Activated T-helper 1 cell treated with Interleukin-2 at 50 U/mL for 16 hours (primary cell): ENCODE measurements at regions not wholly inside any gene's neighbourhood (a gene's known extent, or its start where the extent isn't known, plus 50 kb on each side); places are given as distances from the start of the nearest gene placed in this dataset.

Experiments
- DNase-seq: peaks from one replicate; pipeline ENCODE4 v3.0.0-alpha.2; 2020; ENCODE audit warnings: low read depth

DNA sequence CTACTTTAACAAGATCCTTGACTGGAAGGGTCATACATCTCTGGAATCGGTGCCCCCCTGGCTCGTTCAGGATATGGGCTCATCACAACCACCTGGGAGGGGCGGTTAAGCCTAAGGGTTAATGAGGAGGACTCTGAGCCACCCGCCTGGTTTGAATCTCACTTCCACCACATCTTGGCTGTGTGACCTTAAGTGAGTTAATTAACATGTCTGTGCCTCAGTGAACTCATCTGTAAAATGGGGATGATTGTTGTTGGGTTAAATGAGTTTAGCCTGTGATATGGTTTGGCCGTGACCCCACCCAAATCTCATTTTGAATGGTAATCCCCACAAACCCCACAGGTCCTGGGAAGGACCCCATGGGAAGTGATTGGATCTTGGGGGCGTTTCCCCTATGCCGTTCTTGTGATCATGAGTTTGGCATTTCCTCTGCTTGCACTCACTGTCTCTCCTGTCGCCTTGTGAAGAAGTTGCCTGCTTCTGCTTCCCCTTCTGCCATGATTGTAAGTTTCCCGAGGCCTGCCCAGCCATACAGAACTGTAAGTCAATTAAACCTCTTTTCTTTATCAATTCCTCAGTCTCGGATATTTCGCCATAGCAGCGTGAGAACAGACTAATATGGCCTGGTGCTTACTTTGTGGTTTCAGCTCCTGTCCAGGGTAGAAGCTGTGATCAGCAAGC lies 214.0 kb upstream of the CIBAR2 start:
- DNase-seq = no peak

DNA sequence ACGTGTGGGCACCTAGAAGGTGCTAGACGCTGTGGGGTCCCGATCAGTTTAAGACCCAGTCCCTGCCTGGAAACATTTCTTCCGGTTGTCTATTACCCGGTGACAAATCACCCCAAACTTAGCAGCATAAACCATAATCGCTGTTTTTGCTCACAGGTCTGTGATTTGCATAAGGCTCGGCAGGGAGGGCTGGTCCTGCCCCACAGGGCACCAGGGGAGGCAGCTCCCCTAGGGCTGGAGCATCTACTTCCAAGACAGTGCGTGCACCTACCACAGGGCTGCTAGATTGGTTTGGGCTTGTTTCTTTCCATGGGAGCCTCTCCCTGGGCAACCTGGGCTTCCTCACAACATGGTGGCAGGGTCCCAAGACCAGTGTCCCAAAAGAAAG lies 214.5 kb upstream of the CIBAR2 start:
- no peak for DNase-seq

DNA sequence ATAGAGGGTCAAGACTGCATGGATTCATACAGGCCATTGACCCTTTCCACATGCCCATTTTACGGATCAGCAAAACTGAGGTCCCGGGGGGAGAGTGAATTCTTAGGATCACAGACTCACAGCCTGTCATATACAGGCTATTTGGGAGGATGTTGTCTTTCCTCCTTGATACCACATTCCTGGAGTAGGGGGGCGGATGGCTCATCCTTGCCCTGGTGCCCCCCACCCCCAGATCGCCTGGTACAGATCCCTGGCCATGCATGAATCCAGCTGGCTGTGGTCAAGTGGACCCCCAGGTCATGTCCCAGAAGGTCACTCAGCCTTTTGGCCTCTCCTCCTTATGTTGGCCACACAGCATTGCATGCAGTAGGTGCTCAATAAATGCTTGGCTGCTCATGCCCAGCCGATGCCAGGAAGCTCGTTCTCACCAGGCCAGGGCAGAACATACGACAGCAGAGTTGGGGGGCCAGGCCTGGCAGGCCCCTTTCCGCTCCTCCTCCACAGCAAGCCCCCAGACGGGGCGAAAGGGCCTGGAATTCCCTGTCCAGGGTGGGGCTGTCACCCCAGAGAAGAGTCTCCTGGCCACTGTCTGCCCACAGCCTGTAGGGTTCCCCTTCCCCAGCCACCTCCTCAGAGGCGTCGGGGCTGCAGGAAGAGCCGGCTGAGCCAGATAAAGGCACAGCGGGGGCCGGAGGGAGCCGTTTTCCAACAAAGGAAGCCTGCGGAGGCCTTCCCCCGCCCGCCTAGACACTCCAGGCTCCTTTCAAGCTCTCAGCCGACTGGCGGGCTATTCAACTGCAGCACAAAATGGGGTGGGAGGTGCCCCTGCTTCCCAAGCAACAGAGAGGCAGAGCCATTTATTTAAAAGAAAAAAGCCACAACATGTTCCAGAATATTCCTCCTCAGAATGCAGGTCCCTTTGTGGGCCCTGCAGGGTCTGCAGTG lies 215.7 kb upstream of the CIBAR2 start:
- no peak for DNase-seq

DNA sequence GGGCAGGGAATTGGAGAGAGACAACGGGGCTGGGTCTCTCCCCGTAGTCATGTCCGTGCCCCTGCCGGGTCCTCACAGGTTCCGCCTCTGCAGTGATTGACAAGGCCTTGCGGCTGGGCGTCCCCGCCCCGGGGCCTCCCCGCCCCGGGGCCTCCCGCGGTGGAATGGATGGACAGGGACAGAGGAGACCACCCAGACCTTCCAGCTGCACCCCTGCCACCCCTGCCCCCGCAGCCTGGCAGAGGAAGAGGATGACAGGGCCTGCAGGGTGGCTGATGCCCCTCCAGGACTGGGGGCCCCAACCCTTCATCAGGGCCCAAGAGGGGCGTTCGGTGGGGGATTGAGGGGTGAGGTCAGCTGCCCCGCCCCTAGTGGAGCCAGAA lies 216.4 kb upstream of the CIBAR2 start:
- DNase-seq = no peak

DNA sequence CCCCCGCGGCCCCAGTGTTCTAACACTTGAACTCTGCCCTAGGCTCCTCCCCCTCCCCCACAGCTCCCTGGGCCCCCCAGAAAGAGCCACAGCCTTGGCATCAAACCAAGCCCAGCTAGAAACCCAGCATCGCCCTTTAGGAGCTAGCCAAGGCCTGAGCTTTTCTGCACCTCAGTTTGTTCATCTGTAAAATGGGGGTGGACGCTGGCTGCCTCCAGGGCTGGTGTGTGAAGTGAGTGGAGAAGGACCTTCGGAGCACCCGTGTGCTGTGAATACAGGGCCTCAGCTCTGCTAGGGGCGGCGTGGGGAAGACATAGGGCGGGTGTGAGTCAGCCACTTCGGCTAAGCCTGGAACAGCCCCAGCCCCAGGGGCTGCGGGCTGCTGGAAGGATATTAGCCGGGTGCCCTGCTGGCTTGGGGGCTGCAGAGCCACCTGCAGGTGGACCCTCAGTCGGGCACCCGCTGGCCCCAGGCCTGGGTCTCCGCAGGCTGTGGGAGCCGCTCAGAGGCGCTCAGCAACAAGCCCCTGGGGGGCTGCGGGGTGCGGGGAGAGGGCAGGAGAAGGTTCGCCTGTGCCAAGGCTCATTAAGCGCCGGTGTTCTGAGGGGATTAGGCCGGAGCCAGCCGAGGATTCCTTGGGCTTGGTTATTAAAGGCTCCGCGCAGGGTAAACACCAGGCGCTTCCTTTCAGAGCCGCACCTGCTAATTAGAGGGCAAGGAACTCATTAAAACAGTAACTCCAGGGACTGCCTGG lies 217.0 kb upstream of the CIBAR2 start:
- DNase-seq = no peak

DNA sequence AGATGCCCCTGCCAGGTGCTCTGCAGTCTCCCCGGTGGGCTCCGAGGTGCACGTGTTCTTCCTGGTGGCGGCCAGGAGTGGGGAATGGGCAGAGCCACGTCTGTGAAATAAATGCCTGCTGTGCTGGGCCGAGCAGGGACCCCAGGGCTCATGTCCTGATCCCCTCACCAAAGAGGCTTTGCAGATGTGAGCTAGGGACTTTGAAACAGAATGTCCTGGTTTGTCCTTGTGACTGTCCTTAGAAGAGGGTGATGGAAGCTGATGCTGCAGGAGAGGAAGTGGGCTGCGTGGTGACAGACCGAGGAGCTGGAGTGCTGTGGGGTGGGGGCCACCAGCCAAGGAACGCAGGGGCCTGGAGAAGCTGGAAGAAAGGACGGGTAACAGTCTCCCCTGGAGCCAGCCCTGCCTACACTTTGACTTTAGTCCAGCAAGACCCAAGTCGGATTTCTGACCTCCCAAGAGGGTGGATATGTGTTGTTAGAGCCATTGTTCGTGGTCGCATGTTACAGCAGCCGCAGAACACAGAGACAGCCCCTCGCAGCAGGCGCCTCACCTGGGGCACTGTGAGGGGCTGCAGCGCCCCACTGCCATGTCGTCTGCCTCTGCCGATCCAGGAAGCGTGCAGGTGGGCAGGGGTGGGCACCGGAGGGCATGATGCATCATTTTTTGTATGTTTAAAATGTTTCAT lies 217.9 kb upstream of the CIBAR2 start:
- DNase-seq = no peak

DNA sequence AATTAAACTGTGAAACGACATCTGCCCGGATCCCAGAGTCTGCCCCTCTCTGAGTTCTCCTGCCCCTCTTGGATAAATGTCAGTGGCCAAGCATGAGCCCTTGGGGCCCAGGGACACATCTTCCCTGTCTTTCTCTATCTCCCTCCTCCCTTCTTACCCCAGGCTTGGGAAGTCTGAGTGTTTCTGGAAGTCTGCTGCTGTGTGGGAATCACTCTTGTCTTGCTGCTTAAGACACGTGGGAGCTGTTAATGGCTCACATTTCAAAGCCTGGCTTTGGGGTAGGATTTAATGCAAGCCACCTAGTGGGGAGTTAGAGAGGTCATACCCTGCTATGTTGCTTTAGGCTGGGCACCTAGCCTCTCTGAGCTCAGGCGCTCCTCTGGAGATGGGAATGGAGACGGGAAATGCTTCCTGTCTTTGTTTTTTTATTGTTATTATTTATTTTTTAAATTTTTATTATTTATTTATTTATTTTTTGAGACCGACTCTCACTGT lies 218.5 kb upstream of the CIBAR2 start:
- DNase-seq = no peak

DNA sequence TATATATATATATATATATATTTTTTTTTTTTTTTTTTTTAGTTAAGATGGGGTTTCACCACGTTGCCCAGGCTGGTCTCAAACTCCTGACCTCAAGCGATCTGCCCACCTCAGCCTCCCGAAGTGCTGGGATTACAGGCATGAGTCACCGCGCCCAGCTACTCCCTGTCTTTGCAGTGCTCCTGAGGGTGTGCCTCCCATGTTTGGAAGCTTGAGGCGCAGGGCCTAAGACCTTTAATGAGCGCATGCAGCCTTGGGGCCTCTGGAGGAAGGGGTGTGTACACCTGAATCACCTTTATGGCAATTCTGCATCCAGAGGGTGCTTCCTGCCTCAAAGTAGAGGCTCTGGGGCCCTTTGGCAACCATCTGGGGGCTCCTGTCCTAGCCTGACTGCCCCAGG lies 219.4 kb upstream of the CIBAR2 start:
- no peak for DNase-seq

DNA sequence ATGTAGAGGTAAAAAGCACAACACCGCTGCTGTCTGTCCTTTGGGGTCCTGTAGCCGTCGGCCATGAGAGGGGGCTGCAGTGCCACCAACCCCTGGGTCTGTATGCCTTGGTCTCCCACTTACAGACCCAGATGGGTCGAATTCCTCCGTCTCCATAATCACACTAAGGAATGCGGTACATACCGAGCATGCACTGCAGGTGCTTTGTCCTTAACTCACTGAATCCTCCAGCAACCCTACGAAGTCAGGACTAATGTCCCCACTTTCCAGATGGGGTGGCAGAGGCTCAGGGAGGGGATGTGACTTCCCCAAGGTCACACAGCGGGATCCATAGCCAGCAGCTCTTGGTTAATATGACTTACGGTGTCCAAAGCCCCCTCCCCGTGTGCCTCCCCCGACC lies 219.9 kb upstream of the CIBAR2 start:
- no peak for DNase-seq

DNA sequence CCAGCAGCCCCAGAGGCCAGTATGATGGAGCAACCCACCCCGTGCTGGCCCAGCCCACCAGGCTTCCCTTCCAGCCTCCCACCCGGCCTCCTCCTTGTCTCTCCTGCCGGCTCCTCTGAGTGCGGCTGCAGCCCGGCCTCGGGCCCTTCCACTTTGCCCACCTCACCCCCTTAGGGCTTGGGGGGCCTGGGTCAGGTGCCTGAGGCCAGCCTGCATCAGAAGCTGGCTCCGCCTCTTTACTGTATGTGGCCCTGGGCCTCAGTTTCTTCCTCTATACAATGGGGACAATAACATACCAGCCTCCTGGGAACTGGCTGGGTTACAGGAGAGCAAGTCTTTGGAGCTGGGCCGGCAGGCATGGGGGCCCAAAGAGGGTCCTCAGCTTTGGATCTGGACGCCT lies 221.1 kb upstream of the CIBAR2 start:
- DNase-seq = no peak

DNA sequence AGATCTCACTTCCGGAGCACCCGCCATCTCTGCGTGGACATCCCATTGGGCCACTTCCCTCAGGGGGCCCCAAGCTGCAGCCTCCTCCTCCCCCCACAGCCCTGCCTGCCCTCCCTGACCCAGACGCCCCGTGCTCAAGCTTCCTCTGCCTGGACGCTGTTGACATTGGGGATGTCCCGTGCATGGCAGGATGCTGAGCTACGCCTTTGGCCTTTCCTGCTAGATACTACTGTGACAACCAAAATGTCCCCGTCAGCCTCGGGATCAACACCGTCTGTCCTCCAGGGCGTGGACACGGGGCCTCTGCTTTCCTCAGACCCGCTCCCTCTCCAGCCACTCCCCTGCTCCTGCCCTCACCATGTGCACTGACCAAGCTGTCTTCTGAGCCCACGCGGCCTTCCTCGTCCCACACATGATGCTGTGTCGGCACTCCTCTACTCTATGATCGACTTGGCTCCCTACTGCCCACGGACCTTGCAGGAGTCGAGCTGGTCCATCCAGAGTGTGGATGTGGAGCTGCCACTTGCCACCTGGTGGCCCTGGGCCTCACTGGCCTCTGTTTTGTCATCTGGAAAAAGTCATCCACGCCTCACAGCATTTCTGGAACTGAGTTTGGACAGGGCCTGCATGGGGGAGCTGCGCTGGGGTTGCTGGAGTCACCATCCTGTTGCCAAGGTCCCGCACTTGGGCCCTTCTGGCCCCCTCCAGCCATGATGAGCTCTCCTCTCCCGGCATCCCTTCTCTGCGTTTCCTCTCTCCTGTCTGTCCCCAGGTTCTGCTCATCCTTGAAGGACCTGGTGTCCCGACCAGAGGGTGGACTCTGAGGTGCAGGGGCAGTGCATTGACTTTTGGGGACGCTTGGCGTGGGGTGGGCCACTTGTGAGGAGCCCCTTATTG lies 221.7 kb upstream of the CIBAR2 start:
- DNase-seq = no peak

DNA sequence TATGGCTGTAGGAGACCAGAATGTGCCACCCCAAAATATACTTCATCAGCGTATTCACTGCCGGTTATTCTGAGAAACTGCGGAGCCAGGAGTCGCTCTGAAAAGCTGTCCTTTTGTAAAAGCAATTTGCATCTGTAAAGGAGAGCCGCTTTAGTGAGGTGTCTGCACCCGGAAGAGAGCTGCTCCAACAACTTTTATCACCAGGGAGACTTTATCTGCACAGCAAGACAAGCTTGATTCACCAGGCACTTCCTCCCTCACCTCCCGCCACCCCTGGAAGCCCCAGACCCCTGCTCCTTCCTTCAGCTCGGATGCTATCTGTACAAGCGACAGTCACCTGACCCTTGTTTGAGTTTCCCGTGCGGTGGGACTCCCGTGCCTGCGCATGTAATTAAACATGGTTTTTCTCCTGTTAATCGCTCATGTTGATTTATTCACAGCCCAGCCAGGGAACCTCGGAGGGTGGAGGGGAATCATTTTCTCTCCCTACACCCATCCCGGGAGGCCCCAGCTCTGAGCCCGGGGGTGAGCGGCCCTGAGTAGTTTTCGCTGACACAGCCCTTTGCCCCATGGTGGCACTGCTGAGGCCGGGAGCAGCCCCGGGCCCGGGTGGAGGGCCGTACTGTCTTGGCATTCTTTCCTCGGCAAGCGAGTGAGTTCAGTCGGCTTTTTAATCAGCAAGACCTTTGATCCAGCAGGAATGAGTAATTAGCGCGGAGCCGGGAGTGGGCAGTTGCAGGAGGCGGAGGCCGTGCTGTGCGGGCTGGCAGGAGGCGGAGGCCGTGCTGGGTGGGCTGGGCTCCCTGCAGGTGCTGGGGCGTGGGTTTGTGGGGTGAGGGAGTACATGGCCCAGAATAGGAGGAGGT lies 222.7 kb upstream of the CIBAR2 start:
- DNase-seq = no peak

DNA sequence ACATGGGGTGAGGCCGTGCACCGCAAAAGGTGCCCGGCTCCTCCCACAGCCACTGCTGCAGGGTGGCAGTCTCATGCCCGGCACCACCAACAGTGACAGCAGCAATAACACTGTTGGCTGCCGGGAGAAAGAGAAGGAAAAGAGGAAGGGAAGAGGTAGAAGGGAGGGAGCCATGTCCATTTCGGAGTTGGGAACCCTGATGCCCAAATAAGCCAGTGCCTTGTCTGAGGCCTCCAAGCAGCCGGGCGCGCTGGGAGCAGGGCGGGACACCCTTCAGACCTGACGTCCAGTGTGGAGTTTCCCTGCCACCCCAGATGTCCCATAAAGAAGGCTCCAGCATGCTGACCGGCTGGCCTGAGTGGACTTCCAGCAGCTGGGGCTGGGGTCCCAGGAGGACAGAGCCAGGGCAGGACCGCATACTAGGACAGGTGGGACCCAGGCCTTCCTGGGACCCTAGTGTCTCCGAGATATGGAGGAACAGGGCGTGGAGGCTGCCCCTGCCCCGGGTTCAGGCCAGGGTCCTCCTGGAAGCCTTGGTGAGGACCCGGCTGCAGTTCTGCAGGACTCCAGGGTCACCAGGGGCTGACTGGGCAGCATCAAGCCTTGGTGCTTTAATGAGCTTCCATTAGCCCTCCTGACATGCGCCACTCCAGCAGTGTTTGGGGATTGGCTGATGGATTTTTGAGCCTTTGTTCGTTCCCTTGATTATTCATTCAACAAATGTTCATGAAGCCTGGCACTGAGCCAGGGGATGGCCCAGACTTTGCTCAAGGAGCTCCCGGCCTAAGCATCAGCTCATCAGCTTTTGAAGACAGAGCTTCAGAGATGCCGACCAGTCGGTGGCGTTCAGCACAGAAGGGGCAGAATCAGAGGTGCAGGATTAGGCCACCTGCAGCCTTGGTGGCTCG lies 223.6 kb upstream of the CIBAR2 start:
- DNase-seq = no peak

DNA sequence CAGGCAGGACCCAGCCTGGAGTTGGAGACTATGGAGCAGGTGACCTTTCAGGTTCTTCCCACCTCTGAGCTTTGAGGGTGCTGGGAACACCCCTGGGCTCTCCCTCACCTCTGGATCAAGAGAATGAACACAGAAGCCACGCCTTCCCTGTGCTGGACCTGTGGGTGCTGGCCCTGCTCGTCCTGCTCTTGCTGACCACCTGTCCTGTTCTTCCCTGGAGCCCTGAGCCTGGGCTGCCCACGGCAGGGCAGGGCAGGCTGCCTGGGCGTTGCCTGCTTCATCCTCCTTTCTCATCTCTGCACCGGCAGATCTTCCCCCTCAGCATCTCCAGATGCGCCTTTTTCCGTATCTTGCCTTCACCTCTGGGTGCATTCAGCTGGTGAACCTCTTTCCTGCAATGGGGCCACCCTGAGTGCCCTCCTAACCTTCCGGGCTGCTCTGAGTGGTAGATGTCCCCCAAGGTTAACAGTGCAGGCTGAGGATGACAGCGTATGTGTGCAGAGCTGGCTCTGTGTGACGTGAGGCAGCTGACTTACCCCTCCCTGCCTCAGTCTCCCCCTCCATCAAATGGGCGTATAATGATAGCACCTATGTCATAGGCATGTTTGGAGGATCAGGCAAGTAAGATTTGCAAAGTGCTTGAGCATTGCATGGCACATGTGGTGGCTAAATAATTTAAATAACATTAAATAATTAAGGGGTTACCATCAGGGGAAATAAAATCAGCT lies 225.8 kb upstream of the CIBAR2 start:
- DNase-seq = no peak

DNA sequence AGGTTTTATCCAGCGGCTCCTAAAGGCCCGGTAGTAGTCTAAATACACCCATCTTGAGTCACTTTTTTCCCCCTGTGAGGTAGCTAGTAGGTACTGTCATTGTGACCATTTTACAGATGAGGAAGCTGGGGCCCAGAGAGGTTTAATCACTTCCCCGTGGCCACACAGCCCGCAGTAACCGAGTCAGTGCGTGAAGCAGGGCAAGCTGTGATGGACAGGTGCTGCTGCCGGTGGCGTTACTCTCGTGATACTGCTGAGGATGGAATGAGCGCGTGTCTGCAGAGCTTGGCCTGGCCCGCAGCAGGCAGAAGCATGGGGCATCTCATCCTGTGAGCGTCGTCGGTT lies 226.3 kb upstream of the CIBAR2 start:
- no peak for DNase-seq

DNA sequence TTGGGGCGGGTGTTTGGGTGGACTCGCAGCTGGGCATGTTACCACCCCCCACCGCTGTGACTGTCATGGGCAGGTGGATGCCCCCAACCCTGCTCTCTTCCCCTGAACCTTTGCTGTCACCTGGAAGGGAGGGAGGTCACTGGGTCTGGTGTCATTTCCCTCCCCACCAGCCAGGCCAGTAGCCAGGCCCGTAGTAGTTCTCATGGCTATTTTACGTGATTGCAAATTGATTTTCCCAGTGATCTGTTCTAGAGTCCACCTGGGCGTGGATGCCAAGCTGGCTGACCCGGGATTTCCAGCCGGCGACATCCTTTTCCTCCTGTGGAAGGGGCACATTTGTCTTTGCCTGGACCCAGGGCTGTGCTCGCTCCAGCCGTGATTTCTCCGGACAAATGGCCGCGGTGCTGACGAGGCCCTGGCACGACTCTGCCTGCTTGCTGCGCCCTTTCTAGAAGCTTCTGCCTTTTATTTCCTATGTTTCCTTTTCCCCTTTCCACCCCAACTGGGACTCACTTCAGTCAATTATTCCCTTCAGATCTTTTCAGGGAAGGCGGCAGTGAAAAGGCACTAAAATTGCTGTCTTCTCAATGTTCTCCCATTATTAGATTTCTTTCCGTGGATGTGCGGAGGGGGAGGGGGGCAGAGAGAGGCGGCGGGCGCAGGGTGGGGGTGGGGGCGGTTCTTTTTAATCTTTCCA lies 226.9 kb upstream of the CIBAR2 start:
- no peak for DNase-seq

DNA sequence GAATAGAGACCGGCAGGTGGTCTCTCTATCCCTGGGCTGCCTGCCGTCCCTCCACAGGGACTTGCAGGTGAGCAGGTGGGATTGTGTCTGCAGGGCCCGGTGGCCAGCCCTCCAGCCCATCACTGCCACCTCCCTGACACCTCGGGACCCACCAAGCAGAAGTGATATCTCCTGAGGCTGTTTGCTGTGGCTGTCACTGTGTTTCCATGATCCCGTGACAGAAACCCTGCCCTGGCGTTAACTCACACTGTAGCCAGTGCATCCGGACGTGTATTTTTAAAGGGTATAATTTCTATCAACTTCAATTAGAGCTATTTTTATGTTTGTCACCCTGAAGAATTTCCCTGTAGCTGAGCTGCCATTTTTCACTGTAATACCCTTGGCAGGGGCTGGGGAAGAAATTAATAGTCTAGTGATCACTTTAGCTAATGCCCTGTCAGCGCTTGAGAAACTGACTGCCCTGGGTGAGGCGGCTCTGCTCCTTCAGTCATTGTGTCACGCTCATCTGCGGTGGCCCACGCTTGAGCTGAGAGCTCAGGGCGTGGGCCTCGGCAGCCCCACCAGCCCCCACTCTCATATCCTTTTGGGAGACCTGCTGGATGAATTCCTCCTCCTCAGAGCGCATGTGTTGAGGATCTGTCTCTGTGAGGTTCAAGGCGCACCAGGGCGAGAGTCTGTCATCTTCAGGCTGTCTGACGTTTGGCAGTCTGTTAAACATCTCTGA lies 229.9 kb upstream of the CIBAR2 start:
- no peak for DNase-seq
